ENCODE measurements at regions not wholly inside any gene's neighbourhood (a gene's known extent, or its start where the extent isn't known, plus 50 kb on each side); places are given as distances from the start of the nearest gene placed in this dataset.

DNA sequence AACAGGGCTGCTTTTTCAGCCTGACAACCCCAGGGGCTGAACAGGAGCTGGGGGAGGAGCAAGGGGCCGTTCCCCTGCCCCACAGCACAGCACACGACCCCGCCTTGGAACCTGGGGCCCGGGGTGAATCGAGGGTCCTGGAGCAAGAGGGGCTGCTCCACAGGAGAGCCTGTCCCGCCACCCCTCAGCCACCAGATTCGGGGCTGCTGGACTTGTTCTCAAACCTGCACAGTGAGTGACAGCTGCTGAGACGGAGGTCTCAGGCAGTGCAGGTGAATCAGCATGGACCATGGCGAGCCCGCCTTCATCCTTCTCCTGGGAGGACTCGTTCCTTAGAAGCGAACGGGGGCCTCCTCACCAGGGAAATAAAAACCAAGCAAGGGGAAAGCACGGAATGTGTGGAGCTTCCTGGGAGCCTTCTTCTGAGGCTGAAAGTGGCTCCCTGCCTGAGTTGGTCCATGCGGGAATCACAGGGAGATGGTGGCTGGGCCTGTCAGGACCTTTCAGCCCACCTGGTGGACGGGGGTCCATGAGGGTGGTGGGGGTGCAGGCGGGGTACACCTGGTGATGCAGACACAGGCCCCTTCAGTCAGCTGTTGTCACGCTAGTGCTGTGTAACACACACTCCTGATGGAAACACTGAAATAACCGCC lies 125.4 kb downstream of the SIK1 start:
- no peaks in the 10 kb centered on the region for H3K9me3 ChIP-seq (ENCODE audit: control insufficient read depth, insufficient read depth, low read length)
- no peak overlapping the region for H3K9ac ChIP-seq (ENCODE audit: low read depth, low read length)
- no peaks in the 10 kb centered on the region for H3K27me3 ChIP-seq (ENCODE audit: control insufficient read depth, insufficient read depth, low read length)
- H3K36me3 ChIP-seq (ENCODE audit: control insufficient read depth, insufficient read depth, low read length): peaks cover 2% of the 10 kb centered on the region
- H3K4me3 ChIP-seq (ENCODE audit: low read depth, low read length): no peak overlapping the region
- no peaks in the 10 kb centered on the region for H3K4me1 ChIP-seq (ENCODE audit: control insufficient read depth, insufficient read depth, low read length)

GRCh38 chr21:43300496-43301408 lies 126.2 kb downstream of the SIK1 start:
- no peak overlapping the region for H3K9ac ChIP-seq (ENCODE audit: low read depth, low read length)
- H3K36me3 ChIP-seq (ENCODE audit: control insufficient read depth, insufficient read depth, low read length): peaks cover 2% of the 10 kb centered on the region
- no peaks in the 10 kb centered on the region for H3K4me1 ChIP-seq (ENCODE audit: control insufficient read depth, insufficient read depth, low read length)
- no peaks in the 10 kb centered on the region for H3K9me3 ChIP-seq (ENCODE audit: control insufficient read depth, insufficient read depth, low read length)
- no peak overlapping the region for H3K4me3 ChIP-seq (ENCODE audit: low read depth, low read length)
- H3K27me3 ChIP-seq (ENCODE audit: control insufficient read depth, insufficient read depth, low read length): no peaks in the 10 kb centered on the region

DNA sequence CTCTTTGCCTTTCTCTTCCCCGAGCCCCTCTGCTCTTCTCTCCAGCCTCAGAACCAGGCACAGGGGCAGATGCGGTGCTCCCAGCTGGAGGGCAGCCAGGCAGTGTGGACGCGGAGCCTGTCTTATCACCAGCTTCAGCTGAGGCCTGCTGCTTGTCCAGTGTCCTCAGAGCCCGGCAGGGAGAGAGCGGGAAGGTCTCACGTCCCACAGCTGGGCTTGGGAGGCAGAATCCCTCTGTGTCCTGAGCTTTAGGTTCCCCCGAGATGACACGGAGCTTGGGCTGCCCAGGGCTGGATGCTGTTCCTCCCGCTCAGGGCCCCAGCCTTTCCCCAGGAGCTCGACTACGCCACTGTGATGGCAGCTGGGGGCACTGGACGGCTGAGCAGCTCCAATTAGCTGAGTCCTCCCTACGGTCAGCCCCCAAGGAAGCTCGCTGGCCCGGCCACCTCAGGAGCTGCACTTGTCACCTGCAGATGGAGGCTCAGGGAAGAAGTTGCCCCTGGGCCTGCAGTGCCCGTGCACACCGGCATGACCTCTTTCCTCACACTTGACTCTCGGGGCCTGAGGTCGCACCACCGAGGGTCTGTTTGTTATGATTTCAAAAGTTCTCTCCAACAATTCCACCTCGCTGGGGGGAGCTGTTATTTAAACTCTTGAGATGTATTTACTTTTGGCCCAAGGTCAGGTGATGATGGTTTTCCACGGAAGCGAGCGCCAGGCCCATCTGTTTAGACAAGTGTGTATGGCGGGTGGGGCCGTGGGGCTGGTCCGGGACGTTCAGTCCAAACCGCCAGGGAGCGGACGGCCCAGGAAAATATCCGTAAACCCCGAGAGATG lies 127.3 kb downstream of the SIK1 start:
- H3K27me3 ChIP-seq (ENCODE audit: control insufficient read depth, insufficient read depth, low read length): no peaks in the 10 kb centered on the region
- H3K4me1 ChIP-seq (ENCODE audit: control insufficient read depth, insufficient read depth, low read length): no peaks in the 10 kb centered on the region
- peaks cover 2% of the 10 kb centered on the region for H3K36me3 ChIP-seq (ENCODE audit: control insufficient read depth, insufficient read depth, low read length)
- no peak overlapping the region for H3K4me3 ChIP-seq (ENCODE audit: low read depth, low read length)
- no peaks in the 10 kb centered on the region for H3K9me3 ChIP-seq (ENCODE audit: control insufficient read depth, insufficient read depth, low read length)
- no peak overlapping the region for H3K9ac ChIP-seq (ENCODE audit: low read depth, low read length)

DNA sequence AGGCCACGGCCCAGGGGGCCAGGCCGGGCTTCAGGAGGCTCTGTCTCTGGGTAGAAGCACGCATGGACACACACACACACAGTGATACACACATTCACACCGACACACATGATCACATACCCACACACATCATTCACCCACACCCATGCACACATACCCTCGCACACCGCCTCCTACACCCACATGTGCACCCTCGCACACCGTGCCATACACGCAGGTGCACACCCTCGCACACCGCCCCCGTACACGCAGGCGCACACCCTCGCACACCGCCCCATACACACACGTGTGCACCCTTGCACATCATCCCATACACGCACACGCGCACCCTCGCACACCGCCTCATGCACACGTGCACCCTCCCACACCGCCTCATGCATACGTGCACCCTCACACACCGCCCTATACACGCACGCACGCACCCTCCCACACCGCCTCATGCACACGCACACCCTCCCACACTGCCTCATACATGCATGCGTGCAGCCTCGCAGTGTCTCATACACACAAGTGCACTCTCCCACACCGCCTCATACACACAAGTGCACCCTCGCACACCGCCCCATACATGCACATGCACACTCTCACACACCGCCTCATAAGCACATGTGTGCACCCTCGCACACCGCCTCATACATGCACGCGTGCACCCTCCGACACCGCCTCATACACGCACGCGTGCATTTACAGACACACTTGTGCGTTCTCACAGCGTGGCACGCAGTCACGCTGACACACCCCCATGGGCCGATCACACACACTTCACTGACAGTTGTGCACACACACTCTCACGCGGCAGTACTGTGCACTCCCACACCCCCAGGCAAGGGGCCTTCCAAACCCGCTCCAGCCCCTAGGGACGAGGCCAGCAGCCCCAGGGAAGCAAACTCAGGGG lies 128.1 kb downstream of the SIK1 start:
- Histone ChIP-seq H3K4me3 (ENCODE audit: low read depth, low read length) (no peak overlapping the region), H3K9ac (ENCODE audit: low read depth, low read length) (no peak overlapping the region), H3K9me3 (ENCODE audit: control insufficient read depth, insufficient read depth, low read length) (no peaks in the 10 kb centered on the region), H3K36me3 (ENCODE audit: control insufficient read depth, insufficient read depth, low read length) (peaks cover 2% of the 10 kb centered on the region), H3K4me1 (ENCODE audit: control insufficient read depth, insufficient read depth, low read length) (no peaks in the 10 kb centered on the region), H3K27me3 (ENCODE audit: control insufficient read depth, insufficient read depth, low read length) (no peaks in the 10 kb centered on the region)

DNA sequence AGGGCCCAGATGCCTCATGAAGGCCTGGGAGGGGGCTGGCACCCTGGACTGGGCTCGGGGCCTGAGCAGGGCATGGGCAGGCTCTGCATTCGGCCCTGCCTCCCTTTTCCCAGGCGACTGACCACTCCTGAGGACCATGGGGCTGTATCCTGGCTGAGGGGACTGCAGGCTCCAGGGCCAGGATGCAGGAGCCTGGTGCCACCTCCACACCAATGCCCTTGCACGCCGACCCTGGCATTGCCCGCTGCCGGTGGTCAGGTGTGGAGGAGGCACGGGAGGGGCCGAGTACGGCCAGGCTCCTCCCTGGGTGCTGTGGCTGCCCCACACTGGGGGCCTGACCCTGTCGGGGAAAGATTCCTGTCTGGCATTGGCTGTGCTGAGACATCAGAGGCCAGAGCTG lies 128.9 kb downstream of the SIK1 start:
- H3K4me3 ChIP-seq (ENCODE audit: low read depth, low read length): no peak overlapping the region
- peaks cover 2% of the 10 kb centered on the region for H3K36me3 ChIP-seq (ENCODE audit: control insufficient read depth, insufficient read depth, low read length)
- no peaks in the 10 kb centered on the region for H3K27me3 ChIP-seq (ENCODE audit: control insufficient read depth, insufficient read depth, low read length)
- H3K4me1 ChIP-seq (ENCODE audit: control insufficient read depth, insufficient read depth, low read length): no peaks in the 10 kb centered on the region
- no peak overlapping the region for H3K9ac ChIP-seq (ENCODE audit: low read depth, low read length)
- H3K9me3 ChIP-seq (ENCODE audit: control insufficient read depth, insufficient read depth, low read length): no peaks in the 10 kb centered on the region

- no peak overlapping the region for H3K4me3 ChIP-seq (ENCODE audit: low read depth, low read length)
- H3K4me1 ChIP-seq (ENCODE audit: control insufficient read depth, insufficient read depth, low read length): no peaks in the 10 kb centered on the region
- no peak overlapping the region for H3K9ac ChIP-seq (ENCODE audit: low read depth, low read length)
- H3K36me3 ChIP-seq (ENCODE audit: control insufficient read depth, insufficient read depth, low read length): peaks cover 2% of the 10 kb centered on the region
- H3K27me3 ChIP-seq (ENCODE audit: control insufficient read depth, insufficient read depth, low read length): no peaks in the 10 kb centered on the region
- H3K9me3 ChIP-seq (ENCODE audit: control insufficient read depth, insufficient read depth, low read length): no peaks in the 10 kb centered on the region
These were observed 128.7 kb downstream of the CRYAA start for GRCh38 chr21:43297391-43297981.

DNA sequence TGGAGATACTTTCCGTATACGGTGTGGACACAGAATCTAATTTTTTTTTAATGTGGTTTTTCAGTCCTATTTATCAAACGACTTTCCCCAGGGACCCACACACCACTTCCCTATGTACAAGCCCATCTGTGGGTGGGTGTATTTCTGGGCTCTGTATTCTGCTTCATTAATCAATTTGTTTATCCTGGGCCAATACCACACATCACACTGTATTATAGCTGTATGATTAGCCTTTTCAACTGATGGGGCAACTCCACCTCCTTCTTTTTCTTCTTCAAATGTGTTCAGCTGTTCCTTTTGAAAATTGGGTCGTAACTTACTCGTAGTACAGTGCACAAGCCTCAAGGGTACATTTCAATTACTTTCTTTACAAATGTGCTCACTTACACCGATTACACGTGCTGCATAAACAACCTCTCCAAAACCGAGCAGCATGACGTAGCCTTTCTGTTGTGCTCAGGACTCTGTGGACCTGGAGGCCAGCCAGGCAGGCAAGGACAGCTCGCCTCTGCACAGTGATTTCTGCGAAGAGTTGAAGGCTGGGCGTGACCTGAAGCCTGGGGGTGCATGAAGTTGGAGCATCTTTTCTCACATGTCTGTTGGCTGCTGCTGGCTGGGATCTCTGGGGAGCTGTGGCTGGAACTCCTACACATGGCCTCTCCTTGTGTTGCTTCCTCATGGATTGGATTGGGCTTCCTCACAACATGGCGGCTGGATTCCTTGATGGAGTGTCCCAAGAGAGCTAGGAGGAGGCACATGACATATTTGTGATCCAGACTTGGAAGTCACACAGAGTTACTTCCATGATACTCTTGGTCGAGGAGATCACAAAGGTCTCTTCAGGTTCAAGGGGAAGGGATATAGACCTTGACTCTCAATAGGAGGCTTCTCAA lies 126.5 kb downstream of the CRYAA start:
- Histone ChIP-seq H3K36me3 (ENCODE audit: control insufficient read depth, insufficient read depth, low read length) (no peaks in the 10 kb centered on the region), H3K4me3 (ENCODE audit: low read depth, low read length) (no peak overlapping the region), H3K9me3 (ENCODE audit: control insufficient read depth, insufficient read depth, low read length) (no peaks in the 10 kb centered on the region), H3K27me3 (ENCODE audit: control insufficient read depth, insufficient read depth, low read length) (no peaks in the 10 kb centered on the region), H3K9ac (ENCODE audit: low read depth, low read length) (no peak overlapping the region), H3K4me1 (ENCODE audit: control insufficient read depth, insufficient read depth, low read length) (no peaks in the 10 kb centered on the region)

DNA sequence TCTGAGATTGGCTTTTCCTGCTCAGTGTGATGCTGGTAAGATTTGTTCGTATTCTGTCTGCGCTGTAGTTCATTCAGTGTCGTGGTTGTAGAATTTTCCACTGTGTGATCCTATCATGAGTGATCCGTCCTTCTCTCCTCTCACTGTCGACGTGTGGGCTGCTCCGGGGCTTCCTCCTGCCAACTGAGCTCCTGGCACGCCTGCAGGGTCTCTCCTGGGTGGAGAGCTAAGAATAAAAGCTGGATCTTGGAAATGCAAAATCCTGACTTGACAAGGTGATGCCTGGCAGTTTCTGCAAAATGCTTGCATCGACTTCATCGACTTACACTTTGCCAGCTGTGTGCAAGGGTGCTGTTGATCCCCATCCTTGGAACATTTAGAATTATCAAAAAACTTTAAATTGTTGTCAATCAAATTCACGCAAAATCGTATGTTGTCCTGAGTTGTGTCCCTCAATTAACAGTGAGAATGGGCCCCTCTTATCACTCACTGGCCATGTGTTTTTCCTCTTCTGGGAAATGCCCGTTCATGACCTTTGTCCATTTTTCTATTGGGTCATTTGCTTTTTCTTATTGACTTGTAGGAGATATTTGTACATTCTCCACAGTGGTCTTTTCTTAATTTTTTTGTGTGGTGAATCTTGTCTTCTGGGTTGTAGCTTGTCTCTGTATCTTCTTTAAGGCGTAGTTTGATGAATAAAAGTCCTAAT lies 125.5 kb downstream of the CRYAA start:
- Histone ChIP-seq H3K36me3 (ENCODE audit: control insufficient read depth, insufficient read depth, low read length) (no peaks in the 10 kb centered on the region), H3K9ac (ENCODE audit: low read depth, low read length) (no peak overlapping the region), H3K4me3 (ENCODE audit: low read depth, low read length) (no peak overlapping the region), H3K4me1 (ENCODE audit: control insufficient read depth, insufficient read depth, low read length) (no peaks in the 10 kb centered on the region), H3K27me3 (ENCODE audit: control insufficient read depth, insufficient read depth, low read length) (no peaks in the 10 kb centered on the region), H3K9me3 (ENCODE audit: control insufficient read depth, insufficient read depth, low read length) (no peaks in the 10 kb centered on the region)

DNA sequence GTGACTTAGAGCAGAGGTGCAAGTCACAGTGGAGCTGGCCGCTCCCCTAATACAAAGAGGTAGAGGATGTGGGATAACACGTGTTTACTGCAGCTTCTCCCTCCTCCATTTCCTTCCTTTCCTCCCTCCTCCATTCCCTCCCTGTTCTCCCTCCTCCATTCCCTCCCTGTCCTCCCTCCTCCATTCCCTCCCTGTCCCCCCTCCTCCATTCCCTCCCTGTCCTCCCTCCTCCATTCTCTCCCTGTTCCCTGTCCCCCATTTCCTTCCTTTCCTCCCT lies 124.0 kb downstream of the CRYAA start:
- H3K4me3 ChIP-seq (ENCODE audit: low read depth, low read length): no peak overlapping the region
- no peaks in the 10 kb centered on the region for H3K4me1 ChIP-seq (ENCODE audit: control insufficient read depth, insufficient read depth, low read length)
- H3K36me3 ChIP-seq (ENCODE audit: control insufficient read depth, insufficient read depth, low read length): no peaks in the 10 kb centered on the region
- H3K9ac ChIP-seq (ENCODE audit: low read depth, low read length): no peak overlapping the region
- no peaks in the 10 kb centered on the region for H3K27me3 ChIP-seq (ENCODE audit: control insufficient read depth, insufficient read depth, low read length)
- no peaks in the 10 kb centered on the region for H3K9me3 ChIP-seq (ENCODE audit: control insufficient read depth, insufficient read depth, low read length)

All from iPS-15b (cell line).